ENCODE measurements at regions not wholly inside any gene's neighbourhood (a gene's known extent, or its start where the extent isn't known, plus 50 kb on each side); places are given as distances from the start of the nearest gene placed in this dataset.

DNA sequence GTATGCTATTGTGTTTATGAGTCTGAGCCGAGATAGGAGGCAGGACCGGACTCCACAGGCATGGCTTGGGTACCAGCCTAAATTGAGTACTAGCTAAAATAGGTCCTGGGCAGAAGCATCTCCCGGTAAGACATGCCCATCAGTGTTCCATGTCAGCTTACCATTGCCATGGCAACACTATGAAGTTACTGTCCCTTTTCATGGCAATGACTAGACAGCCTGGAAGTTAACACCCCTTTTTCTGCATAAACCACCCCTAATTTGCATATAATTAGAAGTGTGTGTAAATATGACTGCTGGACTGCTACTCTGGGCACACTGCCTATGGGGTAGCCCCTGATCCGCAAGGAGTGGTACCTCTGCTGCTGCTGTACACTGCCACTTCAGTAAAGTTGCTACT lies 1005.1 kb upstream of the FAM98A start:
- DNase-seq (ENCODE audit: low spot score), result no peak
- Histone ChIP-seq H3K9me3 (ENCODE audit: control insufficient read depth in 4 of 4, low read length in 3 of 4) (no peaks in the 10 kb centered on the region), H3K36me3 (ENCODE audit: control insufficient read depth in 4 of 4, insufficient read depth in 3 of 4, low read depth in 1 of 4, low read length in 3 of 4) (no peaks in the 10 kb centered on the region), H3K27me3 (ENCODE audit: control insufficient read depth in 4 of 4, insufficient read depth in 4 of 4, low read length in 3 of 4) (peaks cover 0 to 2% (median 0%) of the 10 kb centered on the region in 4 donors), H3K4me1 (ENCODE audit: control insufficient read depth in 4 of 4, insufficient read depth in 4 of 4, low read length in 3 of 4) (no peaks in the 10 kb centered on the region), H3K4me3 (ENCODE audit: low read depth in 1 of 3, low read length in 3 of 3) (no peak overlapping the region), H3K9ac (ENCODE audit: low read depth in 1 of 2, low read length in 2 of 2) (no peak overlapping the region), H3K27ac (ENCODE audit: low read depth in 1 of 2, low read length in 2 of 2) (no peak overlapping the region)
- WGBS, result 87% methylated on average over 4 of the region's 4 CpGs
- TF ChIP-seq, protein P1, sequence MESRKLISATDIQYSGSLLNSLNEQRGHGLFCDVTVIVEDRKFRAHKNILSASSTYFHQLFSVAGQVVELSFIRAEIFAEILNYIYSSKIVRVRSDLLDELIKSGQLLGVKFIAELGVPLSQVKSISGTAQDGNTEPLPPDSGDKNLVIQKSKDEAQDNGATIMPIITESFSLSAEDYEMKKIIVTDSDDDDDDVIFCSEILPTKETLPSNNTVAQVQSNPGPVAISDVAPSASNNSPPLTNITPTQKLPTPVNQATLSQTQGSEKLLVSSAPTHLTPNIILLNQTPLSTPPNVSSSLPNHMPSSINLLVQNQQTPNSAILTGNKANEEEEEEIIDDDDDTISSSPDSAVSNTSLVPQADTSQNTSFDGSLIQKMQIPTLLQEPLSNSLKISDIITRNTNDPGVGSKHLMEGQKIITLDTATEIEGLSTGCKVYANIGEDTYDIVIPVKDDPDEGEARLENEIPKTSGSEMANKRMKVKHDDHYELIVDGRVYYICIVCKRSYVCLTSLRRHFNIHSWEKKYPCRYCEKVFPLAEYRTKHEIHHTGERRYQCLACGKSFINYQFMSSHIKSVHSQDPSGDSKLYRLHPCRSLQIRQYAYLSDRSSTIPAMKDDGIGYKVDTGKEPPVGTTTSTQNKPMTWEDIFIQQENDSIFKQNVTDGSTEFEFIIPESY (IDR thresholded peaks at IDR 0.05), result no peak
- TF ChIP-seq MAX (IDR thresholded peaks at IDR 0.05), result no peak
- TF ChIP-seq GABPA (IDR thresholded peaks at IDR 0.05 in 1 of 2, conservative IDR thresholded peaks at IDR 0.05 in 1 of 2), result no peak
- TF ChIP-seq REST (IDR thresholded peaks at IDR 0.05), result no peak
- TF ChIP-seq HNF4A (conservative IDR thresholded peaks at IDR 0.05), result no peak
- TF ChIP-seq ATF3 (IDR thresholded peaks at IDR 0.05), result no peak
- TF ChIP-seq SP1 (IDR thresholded peaks at IDR 0.05), result no peak
- no peak for TF ChIP-seq NR2F2 (IDR thresholded peaks at IDR 0.05)
- no peak for TF ChIP-seq RXRA (IDR thresholded peaks at IDR 0.05)
- TF ChIP-seq TAF1 (conservative IDR thresholded peaks at IDR 0.05), result no peak
- TF ChIP-seq YY1 (IDR thresholded peaks at IDR 0.05), result no peak
- TF ChIP-seq FOXA2 (IDR thresholded peaks at IDR 0.05), result no peak
- no peak for TF ChIP-seq HNF4G (IDR thresholded peaks at IDR 0.05)
- TF ChIP-seq RAD21 (IDR thresholded peaks at IDR 0.05), result no peak
- TF ChIP-seq JUND (IDR thresholded peaks at IDR 0.05), result no peak
- no peak for TF ChIP-seq CTCF (IDR thresholded peaks at IDR 0.05; ENCODE audit: low read depth, low read length, missing input control)
- no peak for TF ChIP-seq FOXA1 (IDR thresholded peaks at IDR 0.05)
- TF ChIP-seq EGR1 (IDR thresholded peaks at IDR 0.05; ENCODE audit: low read depth in 2 of 2), result no peak
